ENCODE measurements at regions not wholly inside any gene's neighbourhood (a gene's known extent, or its start where the extent isn't known, plus 50 kb on each side); places are given as distances from the start of the nearest gene placed in this dataset.

DNA sequence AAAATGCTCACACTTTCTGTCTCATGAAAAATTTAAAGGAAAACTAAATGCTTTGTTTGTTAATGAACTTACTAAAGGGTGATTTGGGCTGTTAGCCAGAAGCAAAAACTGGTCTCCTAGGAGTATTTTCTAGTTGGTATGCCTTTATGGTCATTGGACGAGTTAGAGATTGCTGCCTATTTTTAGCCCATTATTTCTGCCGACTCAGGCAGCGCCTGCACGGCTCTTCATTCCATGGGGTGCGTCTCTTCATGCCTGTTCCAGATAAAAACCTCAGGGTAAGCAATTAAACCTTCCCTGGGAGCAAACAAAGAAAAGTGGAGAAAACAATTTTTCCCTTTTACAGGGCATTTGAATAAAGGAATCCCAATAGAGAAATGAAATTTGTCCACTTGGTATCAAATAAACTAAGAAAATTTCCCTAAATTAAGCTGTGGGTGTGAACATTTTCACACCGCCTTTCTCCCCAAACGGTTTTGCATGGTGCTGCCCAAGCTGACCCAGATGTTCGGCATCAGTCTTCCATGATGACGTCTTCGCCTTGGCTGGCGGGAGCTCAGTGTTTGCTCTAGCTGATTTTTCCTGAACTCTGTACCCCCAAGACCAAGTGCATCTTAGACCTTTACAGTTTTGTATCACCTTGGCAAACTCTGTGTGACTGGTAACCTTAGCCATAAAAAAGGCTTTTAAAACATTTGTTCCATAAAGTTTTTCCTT lies 61.7 kb upstream of the ADGRG2 start:
- no peak overlapping the region for H3K4me2 ChIP-seq (ENCODE audit: low read depth, low read length, poor library complexity, severe bottlenecking)
- no peak overlapping the region for H3K4me3 ChIP-seq (ENCODE audit: low read length)
- H3K27ac ChIP-seq (ENCODE audit: low read length), result no peak overlapping the region
- no peaks in the 10 kb centered on the region for H3K27me3 ChIP-seq (ENCODE audit: low read length)
- H3K9me3 ChIP-seq (ENCODE audit: low read length), result no peaks in the 10 kb centered on the region
- no peaks in the 10 kb centered on the region for H3K36me3 ChIP-seq (ENCODE audit: insufficient read depth, low read length)
- DNase-seq, result no peak
- no peak overlapping the region for H2AFZ ChIP-seq (ENCODE audit: low read length)
- no peaks in the 10 kb centered on the region for H3K79me2 ChIP-seq (ENCODE audit: low read length)
- no peak overlapping the region for H3K9ac ChIP-seq (ENCODE audit: low read length)
- H4K20me1 ChIP-seq (ENCODE audit: insufficient read depth, low read depth, low read length), result no peaks in the 10 kb centered on the region
- H3K9me2 ChIP-seq (replicated peaks; ENCODE audit: insufficient read depth, low read length), result no peaks in the 10 kb centered on the region
- H3K4me1 ChIP-seq (ENCODE audit: low read length), result no peaks in the 10 kb centered on the region

DNA sequence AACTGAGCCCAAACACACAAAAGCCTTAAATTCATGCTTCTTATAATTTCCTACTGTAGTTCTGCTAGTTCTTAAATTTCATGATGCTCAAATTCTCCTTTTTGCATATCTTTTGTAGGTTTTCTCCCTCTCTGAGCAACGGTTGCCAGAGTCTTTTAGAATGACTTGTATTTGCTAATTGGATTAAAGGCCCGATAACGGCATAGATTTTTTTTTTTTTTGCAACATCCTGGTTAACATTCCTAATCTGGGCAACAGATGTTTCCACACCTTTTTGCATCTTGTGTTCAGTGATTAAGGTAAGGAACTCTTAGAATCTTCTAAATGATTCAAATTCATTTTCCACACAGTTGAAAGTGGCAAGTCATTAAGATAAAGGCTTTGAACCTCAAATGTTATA lies 66.3 kb upstream of the ADGRG2 start:
- H3K4me1 ChIP-seq (ENCODE audit: low read length), result no peaks in the 10 kb centered on the region
- no peaks in the 10 kb centered on the region for H4K20me1 ChIP-seq (ENCODE audit: insufficient read depth, low read depth, low read length)
- no peaks in the 10 kb centered on the region for H3K79me2 ChIP-seq (ENCODE audit: low read length)
- H3K9me3 ChIP-seq (ENCODE audit: low read length), result no peaks in the 10 kb centered on the region
- H3K36me3 ChIP-seq (ENCODE audit: insufficient read depth, low read length), result no peaks in the 10 kb centered on the region
- H3K4me2 ChIP-seq (ENCODE audit: low read depth, low read length, poor library complexity, severe bottlenecking), result no peak overlapping the region
- no peaks in the 10 kb centered on the region for H3K27me3 ChIP-seq (ENCODE audit: low read length)
- no peak overlapping the region for H3K9ac ChIP-seq (ENCODE audit: low read length)
- no peak for DNase-seq
- no peak overlapping the region for H2AFZ ChIP-seq (ENCODE audit: low read length)
- no peak overlapping the region for H3K27ac ChIP-seq (ENCODE audit: low read length)
- H3K4me3 ChIP-seq (ENCODE audit: low read length), result no peak overlapping the region
- H3K9me2 ChIP-seq (replicated peaks; ENCODE audit: insufficient read depth, low read length), result no peaks in the 10 kb centered on the region

DNA sequence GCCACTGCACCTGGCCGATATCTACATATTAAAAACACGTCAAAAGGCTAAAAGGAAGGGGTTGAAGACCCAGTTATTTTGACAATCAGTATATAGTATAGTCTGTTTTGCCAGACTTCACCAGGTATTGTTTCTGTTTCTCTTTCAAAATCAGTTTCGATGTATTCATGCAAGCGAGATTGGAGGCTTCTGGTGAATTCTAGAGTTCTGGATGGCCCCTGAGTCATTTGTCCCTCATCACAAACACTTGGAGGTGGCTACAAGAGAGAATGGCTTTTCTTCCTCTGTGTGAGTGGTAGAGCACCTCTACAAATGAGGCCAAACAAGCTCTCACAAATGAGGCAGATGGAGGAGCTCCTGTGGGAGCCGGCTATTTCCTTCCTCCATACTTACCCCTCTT lies 68.6 kb upstream of the ADGRG2 start:
- no peaks in the 10 kb centered on the region for H3K9me3 ChIP-seq (ENCODE audit: low read length)
- H4K20me1 ChIP-seq (ENCODE audit: insufficient read depth, low read depth, low read length), result no peaks in the 10 kb centered on the region
- H3K9me2 ChIP-seq (replicated peaks; ENCODE audit: insufficient read depth, low read length), result no peaks in the 10 kb centered on the region
- no peaks in the 10 kb centered on the region for H3K27me3 ChIP-seq (ENCODE audit: low read length)
- H2AFZ ChIP-seq (ENCODE audit: low read length), result no peak overlapping the region
- H3K27ac ChIP-seq (ENCODE audit: low read length), result no peak overlapping the region
- H3K4me2 ChIP-seq (ENCODE audit: low read depth, low read length, poor library complexity, severe bottlenecking), result no peak overlapping the region
- H3K4me3 ChIP-seq (ENCODE audit: low read length), result no peak overlapping the region
- DNase-seq, result no peak
- no peaks in the 10 kb centered on the region for H3K79me2 ChIP-seq (ENCODE audit: low read length)
- no peak overlapping the region for H3K9ac ChIP-seq (ENCODE audit: low read length)
- H3K36me3 ChIP-seq (ENCODE audit: insufficient read depth, low read length), result no peaks in the 10 kb centered on the region
- no peaks in the 10 kb centered on the region for H3K4me1 ChIP-seq (ENCODE audit: low read length)

DNA sequence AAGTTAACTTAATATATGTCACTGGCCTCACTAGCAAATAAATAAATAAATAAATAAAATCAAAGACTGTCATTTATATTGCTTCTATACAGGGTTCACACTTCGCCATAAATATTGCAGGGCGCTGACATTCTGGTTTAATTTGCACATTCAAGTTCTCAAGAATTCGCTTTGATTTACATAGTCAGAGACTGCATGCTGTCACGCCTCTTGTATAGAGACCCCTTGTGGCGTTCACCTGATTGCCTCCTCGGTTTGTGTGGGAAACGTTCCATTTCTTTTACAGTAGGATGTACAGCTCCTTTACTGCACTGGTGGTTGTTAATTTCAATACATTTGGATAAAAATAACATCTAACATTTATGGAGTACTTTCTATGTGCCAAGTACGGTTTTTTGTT lies 71.3 kb upstream of the ADGRG2 start:
- Histone ChIP-seq H3K4me2 (ENCODE audit: low read depth, low read length, poor library complexity, severe bottlenecking) (no peak overlapping the region), H3K27ac (ENCODE audit: low read length) (no peak overlapping the region), H3K36me3 (ENCODE audit: insufficient read depth, low read length) (no peaks in the 10 kb centered on the region), H3K4me3 (ENCODE audit: low read length) (no peak overlapping the region), H3K27me3 (ENCODE audit: low read length) (no peaks in the 10 kb centered on the region), H3K4me1 (ENCODE audit: low read length) (no peaks in the 10 kb centered on the region), H3K9me3 (ENCODE audit: low read length) (no peaks in the 10 kb centered on the region), H2AFZ (ENCODE audit: low read length) (no peak overlapping the region), H3K79me2 (ENCODE audit: low read length) (no peaks in the 10 kb centered on the region), H4K20me1 (ENCODE audit: insufficient read depth, low read depth, low read length) (no peaks in the 10 kb centered on the region), H3K9ac (ENCODE audit: low read length) (no peak overlapping the region), H3K9me2 (replicated peaks; ENCODE audit: insufficient read depth, low read length) (no peaks in the 10 kb centered on the region)
- no peak for DNase-seq

DNA sequence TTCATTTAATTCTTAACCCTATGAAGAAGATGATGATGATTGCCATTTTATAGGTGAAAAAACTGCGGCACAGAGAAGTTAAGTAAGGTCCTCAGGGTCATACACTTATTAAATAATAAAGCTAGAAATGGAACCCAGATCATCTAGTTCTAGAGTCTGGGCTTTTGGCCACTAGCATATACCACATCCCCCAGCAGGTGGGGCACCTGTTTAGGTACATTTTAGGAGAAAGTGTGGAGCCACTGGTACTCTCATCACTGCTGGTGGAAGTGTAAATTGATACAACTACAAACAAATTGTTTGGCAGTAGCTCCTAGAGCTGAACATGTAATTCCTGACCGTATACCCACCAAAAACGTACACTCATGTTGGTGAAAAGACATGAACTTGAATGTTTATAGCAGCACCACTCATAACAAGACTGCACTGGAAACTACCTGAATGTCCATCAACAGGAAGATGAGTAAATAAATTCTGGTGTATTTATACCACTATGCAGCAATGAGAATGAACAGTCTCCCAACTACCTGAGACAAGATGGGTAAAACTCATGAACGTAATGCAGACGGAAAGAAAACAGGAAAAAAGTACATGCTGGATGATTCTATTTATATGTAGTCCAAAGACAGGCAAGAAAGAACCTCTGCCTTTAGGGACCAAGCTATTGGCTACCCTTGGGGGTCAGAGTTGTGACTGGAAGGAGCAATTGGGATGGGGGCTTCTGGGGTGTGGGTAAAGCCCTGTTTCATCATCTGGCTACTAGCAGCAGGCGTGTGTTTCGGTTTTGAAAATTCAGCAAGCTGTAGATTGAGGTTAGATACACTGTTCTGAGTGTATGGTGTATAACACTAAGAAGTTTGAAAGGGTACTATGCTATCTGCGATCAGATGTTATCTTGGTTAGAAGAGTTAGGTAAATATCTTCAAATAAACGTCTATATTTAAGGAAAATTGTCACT lies 72.3 kb upstream of the ADGRG2 start:
- H3K27ac ChIP-seq (ENCODE audit: low read length), result no peak overlapping the region
- H3K9ac ChIP-seq (ENCODE audit: low read length), result no peak overlapping the region
- H3K79me2 ChIP-seq (ENCODE audit: low read length), result no peaks in the 10 kb centered on the region
- DNase-seq, result no peak
- H2AFZ ChIP-seq (ENCODE audit: low read length), result no peak overlapping the region
- no peaks in the 10 kb centered on the region for H4K20me1 ChIP-seq (ENCODE audit: insufficient read depth, low read depth, low read length)
- no peaks in the 10 kb centered on the region for H3K9me3 ChIP-seq (ENCODE audit: low read length)
- no peak overlapping the region for H3K4me2 ChIP-seq (ENCODE audit: low read depth, low read length, poor library complexity, severe bottlenecking)
- no peaks in the 10 kb centered on the region for H3K27me3 ChIP-seq (ENCODE audit: low read length)
- no peaks in the 10 kb centered on the region for H3K36me3 ChIP-seq (ENCODE audit: insufficient read depth, low read length)
- H3K4me3 ChIP-seq (ENCODE audit: low read length), result no peak overlapping the region
- no peaks in the 10 kb centered on the region for H3K9me2 ChIP-seq (replicated peaks; ENCODE audit: insufficient read depth, low read length)
- no peaks in the 10 kb centered on the region for H3K4me1 ChIP-seq (ENCODE audit: low read length)

DNA sequence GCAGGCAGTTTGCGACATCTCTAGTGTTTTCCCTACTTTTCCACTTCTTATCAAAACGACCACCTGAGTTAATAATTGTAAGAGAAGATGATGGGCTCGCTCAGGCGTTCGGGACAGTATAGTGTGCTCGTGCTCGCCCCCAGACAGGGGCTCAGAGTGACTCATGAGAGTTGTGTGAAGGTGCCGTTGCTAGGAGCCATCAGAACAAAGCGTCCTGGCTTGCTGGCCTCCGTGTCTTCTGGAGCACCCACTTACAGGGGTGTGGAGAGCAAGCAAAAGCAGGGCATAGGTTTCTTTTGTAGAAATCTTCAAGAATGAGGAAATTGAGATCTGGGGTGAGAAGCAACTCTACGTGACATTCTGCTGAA lies 73.0 kb upstream of the ADGRG2 start:
- no peak for DNase-seq
- H3K27ac ChIP-seq (ENCODE audit: low read length), result no peak overlapping the region
- H2AFZ ChIP-seq (ENCODE audit: low read length), result no peak overlapping the region

DNA sequence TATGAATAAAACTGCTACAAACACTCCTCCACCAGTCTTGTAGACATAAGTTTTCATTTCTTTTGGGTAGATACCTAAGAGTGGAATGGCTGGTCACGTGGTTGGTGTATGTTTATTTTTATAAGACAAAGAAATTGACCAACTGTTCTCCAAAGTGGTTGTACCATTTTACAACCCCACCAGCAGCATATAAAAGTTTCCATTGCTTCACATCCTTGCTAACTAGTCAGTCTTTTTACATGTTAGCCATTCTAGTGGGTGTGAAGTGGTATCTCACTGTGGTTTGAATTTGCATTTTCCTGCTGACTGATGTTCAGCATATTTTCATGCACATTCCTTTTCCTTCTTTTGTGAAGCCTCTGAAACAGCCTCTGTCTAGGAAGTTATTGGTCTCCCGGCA lies 76.2 kb upstream of the ADGRG2 start:
- Histone ChIP-seq H3K9me2 (replicated peaks; ENCODE audit: insufficient read depth, low read length) (no peaks in the 10 kb centered on the region), H3K9ac (ENCODE audit: low read length) (no peak overlapping the region), H3K27me3 (ENCODE audit: low read length) (no peaks in the 10 kb centered on the region), H3K9me3 (ENCODE audit: low read length) (no peaks in the 10 kb centered on the region), H3K36me3 (ENCODE audit: insufficient read depth, low read length) (no peaks in the 10 kb centered on the region), H3K4me3 (ENCODE audit: low read length) (no peak overlapping the region), H3K27ac (ENCODE audit: low read length) (no peak overlapping the region), H3K4me2 (ENCODE audit: low read depth, low read length, poor library complexity, severe bottlenecking) (no peak overlapping the region), H3K79me2 (ENCODE audit: low read length) (no peaks in the 10 kb centered on the region), H2AFZ (ENCODE audit: low read length) (no peak overlapping the region), H4K20me1 (ENCODE audit: insufficient read depth, low read depth, low read length) (no peaks in the 10 kb centered on the region), H3K4me1 (ENCODE audit: low read length) (no peaks in the 10 kb centered on the region)
- no peak for DNase-seq

More for the DNA sequence above, 73.0 kb upstream of the ADGRG2 start:
- H3K4me2 ChIP-seq (ENCODE audit: low read depth, low read length, poor library complexity, severe bottlenecking), result no peak overlapping the region
- no peaks in the 10 kb centered on the region for H3K79me2 ChIP-seq (ENCODE audit: low read length)
- no peaks in the 10 kb centered on the region for H3K4me1 ChIP-seq (ENCODE audit: low read length)
- H3K9ac ChIP-seq (ENCODE audit: low read length), result no peak overlapping the region
- no peaks in the 10 kb centered on the region for H3K36me3 ChIP-seq (ENCODE audit: insufficient read depth, low read length)
- no peaks in the 10 kb centered on the region for H4K20me1 ChIP-seq (ENCODE audit: insufficient read depth, low read depth, low read length)
- H3K9me2 ChIP-seq (replicated peaks; ENCODE audit: insufficient read depth, low read length), result no peaks in the 10 kb centered on the region
- no peaks in the 10 kb centered on the region for H3K27me3 ChIP-seq (ENCODE audit: low read length)
- no peak overlapping the region for H3K4me3 ChIP-seq (ENCODE audit: low read length)
- H3K9me3 ChIP-seq (ENCODE audit: low read length), result no peaks in the 10 kb centered on the region

DNA sequence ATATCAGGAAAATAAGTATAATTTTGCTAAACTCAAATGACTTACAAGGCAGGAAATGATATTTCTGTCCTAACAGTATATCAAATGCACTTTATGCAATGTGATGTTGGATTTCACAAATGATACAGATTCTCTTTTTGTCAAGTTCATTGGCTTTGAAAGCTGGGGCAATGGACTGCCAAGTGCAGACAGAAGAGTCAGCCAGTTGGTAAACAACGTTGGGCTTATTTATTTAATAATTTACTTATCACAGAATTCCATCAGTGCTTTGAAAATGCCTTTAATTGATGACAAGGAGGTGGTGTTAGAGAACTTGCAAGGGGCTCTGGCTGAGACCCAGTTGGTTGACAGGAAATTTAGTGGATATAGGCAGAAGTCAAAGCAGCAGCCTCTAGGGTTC lies 79.9 kb upstream of the ADGRG2 start:
- Histone ChIP-seq H3K27ac (ENCODE audit: low read length) (no peak overlapping the region), H3K79me2 (ENCODE audit: low read length) (no peaks in the 10 kb centered on the region), H4K20me1 (ENCODE audit: insufficient read depth, low read depth, low read length) (no peaks in the 10 kb centered on the region), H3K4me2 (ENCODE audit: low read depth, low read length, poor library complexity, severe bottlenecking) (no peak overlapping the region), H3K36me3 (ENCODE audit: insufficient read depth, low read length) (no peaks in the 10 kb centered on the region), H3K9me3 (ENCODE audit: low read length) (no peaks in the 10 kb centered on the region), H2AFZ (ENCODE audit: low read length) (no peak overlapping the region), H3K27me3 (ENCODE audit: low read length) (no peaks in the 10 kb centered on the region), H3K4me1 (ENCODE audit: low read length) (no peaks in the 10 kb centered on the region), H3K4me3 (ENCODE audit: low read length) (no peak overlapping the region), H3K9me2 (replicated peaks; ENCODE audit: insufficient read depth, low read length) (no peaks in the 10 kb centered on the region), H3K9ac (ENCODE audit: low read length) (no peak overlapping the region)
- DNase-seq, result no peak

Data from Karpas-422 (cell line).